ENCODE measurements at regions not wholly inside any gene's neighbourhood (a gene's known extent, or its start where the extent isn't known, plus 50 kb on each side); places are given as distances from the start of the nearest gene placed in this dataset.

GRCh38 chr4:117422297-117422696 lies 336.9 kb upstream of the TRAM1L1 start:
- TF ChIP-seq CTCF (conservative IDR thresholded peaks at IDR 0.05; ENCODE audit: low read length): no peak
- H3K4me3 ChIP-seq (ENCODE audit: low read length): no peak overlapping the region
- DNase-seq (ENCODE audit: low read depth): no peak

GRCh38 chr4:117425636-117426035 lies 340.3 kb upstream of the TRAM1L1 start:
- TF ChIP-seq CTCF (conservative IDR thresholded peaks at IDR 0.05; ENCODE audit: low read length): no peak
- no peak for DNase-seq (ENCODE audit: low read depth)
- no peak overlapping the region for H3K4me3 ChIP-seq (ENCODE audit: low read length)

- TF ChIP-seq CTCF (conservative IDR thresholded peaks at IDR 0.05; ENCODE audit: low read length): no peak
- DNase-seq (ENCODE audit: low read depth): no peak
- H3K4me3 ChIP-seq (ENCODE audit: low read length): no peak overlapping the region
These were observed 343.2 kb upstream of the TRAM1L1 start for GRCh38 chr4:117428536-117428935.

GRCh38 chr4:117429061-117429460 lies 343.7 kb upstream of the TRAM1L1 start:
- DNase-seq (ENCODE audit: low read depth): no peak
- no peak for TF ChIP-seq CTCF (conservative IDR thresholded peaks at IDR 0.05; ENCODE audit: low read length)
- no peak overlapping the region for H3K4me3 ChIP-seq (ENCODE audit: low read length)

- no peak for DNase-seq (ENCODE audit: low read depth)
- H3K4me3 ChIP-seq (ENCODE audit: low read length): no peak overlapping the region
- no peak for TF ChIP-seq CTCF (conservative IDR thresholded peaks at IDR 0.05; ENCODE audit: low read length)
These were observed 344.1 kb upstream of the TRAM1L1 start for GRCh38 chr4:117429506-117429905.

GRCh38 chr4:117434424-117434823 lies 349.0 kb upstream of the TRAM1L1 start:
- DNase-seq (ENCODE audit: low read depth): no peak
- H3K4me3 ChIP-seq (ENCODE audit: low read length): no peak overlapping the region
- no peak for TF ChIP-seq CTCF (conservative IDR thresholded peaks at IDR 0.05; ENCODE audit: low read length)

- no peak for DNase-seq (ENCODE audit: low read depth)
- no peak for TF ChIP-seq CTCF (conservative IDR thresholded peaks at IDR 0.05; ENCODE audit: low read length)
These were observed 362.5 kb upstream of the TRAM1L1 start for GRCh38 chr4:117447925-117448324.

More at GRCh38 chr4:117447925-117448324, 362.5 kb upstream of the TRAM1L1 start:
- H3K4me3 ChIP-seq (ENCODE audit: low read length): no peak overlapping the region
